ENCODE measurements at regions not wholly inside any gene's neighbourhood (a gene's known extent, or its start where the extent isn't known, plus 50 kb on each side); places are given as distances from the start of the nearest gene placed in this dataset.

- H3K4me3 Mint-ChIP-seq, result no peak overlapping the region
- CTCF ChIA-PET, result no interaction called here
- H3K27me3 Mint-ChIP-seq, result no peaks in the 10 kb centered on the region
- H3K4me1 Mint-ChIP-seq, result no peaks in the 10 kb centered on the region
- no peak for DNase-seq
- H3K9me3 Mint-ChIP-seq, result peaks cover 7% of the 10 kb centered on the region
- no peak overlapping the region for H3K27ac Mint-ChIP-seq
- H3K36me3 Mint-ChIP-seq, result no peaks in the 10 kb centered on the region
Observed at GRCh38 chr2:17272170-17272569, 246.1 kb downstream of the RAD51AP2 start.

GRCh38 chr2:17271416-17271815, 246.8 kb downstream of the RAD51AP2 start:
- H3K27me3 Mint-ChIP-seq, result no peaks in the 10 kb centered on the region
- no peak overlapping the region for H3K4me3 Mint-ChIP-seq
- no peak overlapping the region for H3K27ac Mint-ChIP-seq
- DNase-seq, result no peak
- peaks cover 7% of the 10 kb centered on the region for H3K9me3 Mint-ChIP-seq
- no peaks in the 10 kb centered on the region for H3K4me1 Mint-ChIP-seq
- H3K36me3 Mint-ChIP-seq, result no peaks in the 10 kb centered on the region
- CTCF ChIA-PET, result no interaction called here

- no peaks in the 10 kb centered on the region for H3K27me3 Mint-ChIP-seq
- no peak overlapping the region for H3K4me3 Mint-ChIP-seq
- CTCF ChIA-PET, result no interaction called here
- no peak for DNase-seq
- peaks cover 5% of the 10 kb centered on the region for H3K9me3 Mint-ChIP-seq
- no peaks in the 10 kb centered on the region for H3K4me1 Mint-ChIP-seq
- no peaks in the 10 kb centered on the region for H3K36me3 Mint-ChIP-seq
- H3K27ac Mint-ChIP-seq, result no peak overlapping the region
Observed at GRCh38 chr2:17270894-17271293, 247.3 kb downstream of the RAD51AP2 start.

- no peaks in the 10 kb centered on the region for H3K27me3 Mint-ChIP-seq
- no peak for DNase-seq
- no peak overlapping the region for H3K27ac Mint-ChIP-seq
- no peaks in the 10 kb centered on the region for H3K36me3 Mint-ChIP-seq
- H3K4me1 Mint-ChIP-seq, result no peaks in the 10 kb centered on the region
- CTCF ChIA-PET, result no interaction called here
- H3K4me3 Mint-ChIP-seq, result no peak overlapping the region
- H3K9me3 Mint-ChIP-seq, result no peaks in the 10 kb centered on the region
Observed at GRCh38 chr2:17263570-17263968, 254.7 kb downstream of the RAD51AP2 start.

- Mint-ChIP-seq H3K9me3 (no peaks in the 10 kb centered on the region), H3K27ac (no peak overlapping the region), H3K36me3 (no peaks in the 10 kb centered on the region), H3K27me3 (no peaks in the 10 kb centered on the region), H3K4me3 (no peak overlapping the region), H3K4me1 (no peaks in the 10 kb centered on the region)
- no peak for DNase-seq
- CTCF ChIA-PET, result no interaction called here
Observed at GRCh38 chr2:17262854-17263569, 255.2 kb downstream of the RAD51AP2 start.

- Mint-ChIP-seq H3K27me3 (no peaks in the 10 kb centered on the region), H3K36me3 (no peaks in the 10 kb centered on the region), H3K4me3 (no peak overlapping the region), H3K9me3 (no peaks in the 10 kb centered on the region), H3K27ac (no peak overlapping the region), H3K4me1 (no peaks in the 10 kb centered on the region)
- CTCF ChIA-PET, result no interaction called here
- no peak for DNase-seq
Observed at GRCh38 chr2:17259613-17260012, 258.6 kb downstream of the RAD51AP2 start.

- Mint-ChIP-seq H3K4me1 (no peaks in the 10 kb centered on the region), H3K27ac (no peak overlapping the region), H3K4me3 (no peak overlapping the region), H3K27me3 (no peaks in the 10 kb centered on the region), H3K36me3 (no peaks in the 10 kb centered on the region), H3K9me3 (no peaks in the 10 kb centered on the region)
- CTCF ChIA-PET, result no interaction called here
- DNase-seq, result no peak
Observed at GRCh38 chr2:17258861-17259260, 259.4 kb downstream of the RAD51AP2 start.

GRCh38 chr2:17257189-17257909, 260.9 kb downstream of the RAD51AP2 start:
- H3K27me3 Mint-ChIP-seq, result no peaks in the 10 kb centered on the region
- H3K4me1 Mint-ChIP-seq, result no peaks in the 10 kb centered on the region
- no peak overlapping the region for H3K4me3 Mint-ChIP-seq
- DNase-seq, result no peak
- H3K27ac Mint-ChIP-seq, result no peak overlapping the region
- H3K9me3 Mint-ChIP-seq, result no peaks in the 10 kb centered on the region
- no peaks in the 10 kb centered on the region for H3K36me3 Mint-ChIP-seq
- CTCF ChIA-PET, result no interaction called here

GRCh38 chr2:17255071-17255470, 263.2 kb downstream of the RAD51AP2 start:
- peaks cover 4% of the 10 kb centered on the region for H3K9me3 Mint-ChIP-seq
- H3K27ac Mint-ChIP-seq, result no peak overlapping the region
- H3K27me3 Mint-ChIP-seq, result no peaks in the 10 kb centered on the region
- no peak for DNase-seq
- H3K4me3 Mint-ChIP-seq, result no peak overlapping the region
- no peaks in the 10 kb centered on the region for H3K36me3 Mint-ChIP-seq
- CTCF ChIA-PET, result no interaction called here
- H3K4me1 Mint-ChIP-seq, result no peaks in the 10 kb centered on the region

- Mint-ChIP-seq H3K9me3 (peaks cover 4% of the 10 kb centered on the region), H3K4me1 (no peaks in the 10 kb centered on the region), H3K27me3 (no peaks in the 10 kb centered on the region), H3K4me3 (no peak overlapping the region), H3K27ac (no peak overlapping the region), H3K36me3 (no peaks in the 10 kb centered on the region)
- CTCF ChIA-PET, result no interaction called here
- DNase-seq, result no peak
Observed at GRCh38 chr2:17254421-17254820, 263.8 kb downstream of the RAD51AP2 start.

- CTCF ChIA-PET, result no interaction called here
- Mint-ChIP-seq H3K27me3 (no peaks in the 10 kb centered on the region), H3K4me3 (no peak overlapping the region), H3K4me1 (no peaks in the 10 kb centered on the region), H3K36me3 (no peaks in the 10 kb centered on the region), H3K27ac (no peak overlapping the region), H3K9me3 (peaks cover 4% of the 10 kb centered on the region)
- DNase-seq, result no peak
Observed at GRCh38 chr2:17252258-17252657, 266.0 kb downstream of the RAD51AP2 start.

GRCh38 chr2:17251171-17251570, 267.1 kb downstream of the RAD51AP2 start:
- H3K4me1 Mint-ChIP-seq, result no peaks in the 10 kb centered on the region
- no peak for DNase-seq
- H3K9me3 Mint-ChIP-seq, result peaks cover 4% of the 10 kb centered on the region
- H3K27ac Mint-ChIP-seq, result no peak overlapping the region
- no peaks in the 10 kb centered on the region for H3K27me3 Mint-ChIP-seq
- no peaks in the 10 kb centered on the region for H3K36me3 Mint-ChIP-seq
- H3K4me3 Mint-ChIP-seq, result no peak overlapping the region
- CTCF ChIA-PET, result no interaction called here

GRCh38 chr2:17249249-17249648, 269.0 kb downstream of the RAD51AP2 start:
- Mint-ChIP-seq H3K9me3 (peaks cover 4% of the 10 kb centered on the region), H3K4me1 (no peaks in the 10 kb centered on the region), H3K4me3 (no peak overlapping the region), H3K27ac (no peak overlapping the region), H3K27me3 (no peaks in the 10 kb centered on the region), H3K36me3 (no peaks in the 10 kb centered on the region)
- no peak for DNase-seq
- CTCF ChIA-PET, result no interaction called here

GRCh38 chr2:17245906-17246305, 272.3 kb downstream of the RAD51AP2 start:
- no peaks in the 10 kb centered on the region for H3K4me1 Mint-ChIP-seq
- H3K27ac Mint-ChIP-seq, result no peak overlapping the region
- no peak overlapping the region for H3K4me3 Mint-ChIP-seq
- no peaks in the 10 kb centered on the region for H3K27me3 Mint-ChIP-seq
- H3K9me3 Mint-ChIP-seq, result peaks cover 3% of the 10 kb centered on the region
- no peaks in the 10 kb centered on the region for H3K36me3 Mint-ChIP-seq
- CTCF ChIA-PET, result no interaction called here
- DNase-seq, result no peak

- Mint-ChIP-seq H3K27ac (no peak overlapping the region), H3K9me3 (no peaks in the 10 kb centered on the region), H3K36me3 (no peaks in the 10 kb centered on the region), H3K4me1 (no peaks in the 10 kb centered on the region), H3K27me3 (no peaks in the 10 kb centered on the region), H3K4me3 (no peak overlapping the region)
- no peak for DNase-seq
- CTCF ChIA-PET, result no interaction called here
Observed at GRCh38 chr2:17242813-17243485, 275.3 kb downstream of the RAD51AP2 start.
